Glutamatergic neuron (in vitro differentiated cells): ENCODE measurements at regions not wholly inside any gene's neighbourhood (a gene's known extent, or its start where the extent isn't known, plus 50 kb on each side); places are given as distances from the start of the nearest gene placed in this dataset.

Source experiments
- DNase-seq: peaks from one replicate; pipeline ENCODE4 v3.0.0; 2022
- H3K27ac Mint-ChIP-seq: one replicate; pipeline ENCODE4 v1.8.0; 2020; ENCODE audit warnings: mild to moderate bottlenecking, mixed read lengths, inconsistent platforms; ENCODE audit not compliant: unreplicated experiment
- H3K27me3 Mint-ChIP-seq: one replicate; pipeline ENCODE4 v1.8.0; 2020; ENCODE audit warnings: mild to moderate bottlenecking, moderate library complexity, mixed read lengths, inconsistent platforms; ENCODE audit not compliant: unreplicated experiment
- H3K36me3 Mint-ChIP-seq: one replicate; pipeline ENCODE4 v1.8.0; 2020; ENCODE audit warnings: mild to moderate bottlenecking, mixed read lengths, inconsistent platforms; ENCODE audit not compliant: unreplicated experiment
- H3K4me1 Mint-ChIP-seq: one replicate; pipeline ENCODE4 v1.8.0; 2020; ENCODE audit warnings: mild to moderate bottlenecking, low read depth, mixed read lengths, inconsistent platforms; ENCODE audit not compliant: unreplicated experiment
- H3K4me3 Mint-ChIP-seq: one replicate; pipeline ENCODE4 v1.8.0; 2020; ENCODE audit warnings: mild to moderate bottlenecking, mixed read lengths, inconsistent platforms; ENCODE audit not compliant: unreplicated experiment
- H3K9me3 Mint-ChIP-seq: one replicate; pipeline ENCODE4 v1.8.0; 2020; ENCODE audit warnings: mild to moderate bottlenecking, moderate library complexity, mixed read lengths, inconsistent platforms; ENCODE audit not compliant: unreplicated experiment
- CTCF ChIP-seq: fragments of 200-600 bp; sonication (generic); IDR thresholded peaks from one replicate; pipeline ENCODE4 v1.5.0; 2021; ENCODE audit not compliant: partially characterized antibody, unreplicated experiment

GRCh38 chr11:10916665-10917064 is 58.8 kb upstream of the ZBED5 start:
- no peaks in the 10 kb centered on the region for H3K9me3 Mint-ChIP-seq
- no peak overlapping the region for H3K4me3 Mint-ChIP-seq
- no peak overlapping the region for H3K27ac Mint-ChIP-seq
- no peaks in the 10 kb centered on the region for H3K4me1 Mint-ChIP-seq
- no peak for TF ChIP-seq CTCF
- H3K27me3 Mint-ChIP-seq: peaks cover 4% of the 10 kb centered on the region
- DNase-seq: no peak
- peaks cover 15% of the 10 kb centered on the region for H3K36me3 Mint-ChIP-seq

GRCh38 chr11:10914050-10914449 is 56.2 kb upstream of the ZBED5 start:
- peaks cover 4% of the 10 kb centered on the region for H3K27me3 Mint-ChIP-seq
- no peak for DNase-seq
- peaks cover 15% of the 10 kb centered on the region for H3K36me3 Mint-ChIP-seq
- no peak for TF ChIP-seq CTCF
- no peak overlapping the region for H3K4me3 Mint-ChIP-seq
- H3K4me1 Mint-ChIP-seq: peaks cover 1% of the 10 kb centered on the region
- H3K9me3 Mint-ChIP-seq: no peaks in the 10 kb centered on the region
- no peak overlapping the region for H3K27ac Mint-ChIP-seq

GRCh38 chr11:10913075-10913474 is 55.2 kb upstream of the ZBED5 start:
- H3K4me1 Mint-ChIP-seq: peaks cover 1% of the 10 kb centered on the region
- no peak overlapping the region for H3K27ac Mint-ChIP-seq
- H3K27me3 Mint-ChIP-seq: peaks cover 4% of the 10 kb centered on the region
- no peak for TF ChIP-seq CTCF
- H3K4me3 Mint-ChIP-seq: no peak overlapping the region
- H3K36me3 Mint-ChIP-seq: peaks cover 9% of the 10 kb centered on the region
- no peaks in the 10 kb centered on the region for H3K9me3 Mint-ChIP-seq
- DNase-seq: no peak

GRCh38 chr11:10911907-10912306 is 54.1 kb upstream of the ZBED5 start:
- DNase-seq: no peak
- no peak overlapping the region for H3K27ac Mint-ChIP-seq
- peaks cover 1% of the 10 kb centered on the region for H3K4me1 Mint-ChIP-seq
- no peaks in the 10 kb centered on the region for H3K9me3 Mint-ChIP-seq
- no peak overlapping the region for H3K4me3 Mint-ChIP-seq
- peaks cover 4% of the 10 kb centered on the region for H3K36me3 Mint-ChIP-seq
- peaks cover 4% of the 10 kb centered on the region for H3K27me3 Mint-ChIP-seq
- no peak for TF ChIP-seq CTCF

GRCh38 chr11:10909141-10909883 is 51.5 kb upstream of the ZBED5 start:
- no peak for DNase-seq
- Mint-ChIP-seq H3K27ac (no peak overlapping the region), H3K27me3 (no peaks in the 10 kb centered on the region), H3K4me3 (no peak overlapping the region), H3K36me3 (no peaks in the 10 kb centered on the region), H3K4me1 (peaks cover 6% of the 10 kb centered on the region), H3K9me3 (no peaks in the 10 kb centered on the region)
- TF ChIP-seq CTCF: no peak
